T-helper 1 cell treated with Interleukin-12 subunit alpha and Interleukin-12 subunit beta and Interleukin-4 antibody, amounts not matched to agents 30 μg/mL and 1 μg/mL, for 36 hours (primary cell): ENCODE measurements at regions not wholly inside any gene's neighbourhood (a gene's known extent, or its start where the extent isn't known, plus 50 kb on each side); places are given as distances from the start of the nearest gene placed in this dataset.
A peak's percentile ranks its signal among the peaks of the same experiment; 100 is the strongest.
"Not testable (repeated sequence)": the region's sequence is repeated elsewhere in the genome, so short reads cannot be mapped to it uniquely, and the experiment has no call there.

ENCODE experiments used
- H3K27ac Mint-ChIP-seq: one replicate; pipeline ENCODE4 v1.8.0; 2021; ENCODE audit warnings: mild to moderate bottlenecking, mixed read lengths
- H3K27me3 Mint-ChIP-seq: one replicate; pipeline ENCODE4 v1.8.0; 2021; ENCODE audit warnings: low read depth, mixed read lengths
- H3K36me3 Mint-ChIP-seq: one replicate; pipeline ENCODE4 v1.8.0; 2021; ENCODE audit warnings: low read depth, mixed read lengths
- H3K4me1 Mint-ChIP-seq: one replicate; pipeline ENCODE4 v1.8.0; 2021; ENCODE audit warnings: low read depth, mixed read lengths
- H3K4me3 Mint-ChIP-seq: one replicate; pipeline ENCODE4 v1.8.0; 2021; ENCODE audit warnings: mild to moderate bottlenecking, moderate library complexity, mixed read lengths
- H3K9me3 Mint-ChIP-seq: one replicate; pipeline ENCODE4 v1.8.0; 2021; ENCODE audit warnings: mixed read lengths

- H3K27me3 Mint-ChIP-seq, H3K36me3 Mint-ChIP-seq, H3K4me3 Mint-ChIP-seq, H3K9me3 Mint-ChIP-seq: not testable (repeated sequence)
- peak overlapping the region; percentile 49 for H3K27ac Mint-ChIP-seq
- H3K4me1 Mint-ChIP-seq: peaks cover 24% of the 10 kb centered on the region
Measured at GRCh38 chr16:29147710-29148109, 162.9 kb downstream of the LAT start.

GRCh38 chr16:29146808-29147643 lies 162.2 kb downstream of the LAT start:
- H3K4me3 Mint-ChIP-seq, H3K36me3 Mint-ChIP-seq, H3K9me3 Mint-ChIP-seq, H3K27ac Mint-ChIP-seq, H3K27me3 Mint-ChIP-seq: not testable (repeated sequence)
- peaks cover 24% of the 10 kb centered on the region for H3K4me1 Mint-ChIP-seq

- peaks cover 24% of the 10 kb centered on the region for H3K4me1 Mint-ChIP-seq
- no peaks in the 10 kb centered on the region for H3K27me3 Mint-ChIP-seq
- no peaks in the 10 kb centered on the region for H3K9me3 Mint-ChIP-seq
- no peaks in the 10 kb centered on the region for H3K36me3 Mint-ChIP-seq
- no peak overlapping the region for H3K4me3 Mint-ChIP-seq
- no peak overlapping the region for H3K27ac Mint-ChIP-seq
Measured at GRCh38 chr16:29146266-29146665, 161.4 kb downstream of the LAT start.

GRCh38 chr16:29145486-29146225 lies 160.8 kb downstream of the LAT start:
- H3K27me3 Mint-ChIP-seq, H3K9me3 Mint-ChIP-seq, H3K36me3 Mint-ChIP-seq, H3K4me3 Mint-ChIP-seq, H3K27ac Mint-ChIP-seq: not testable (repeated sequence)
- H3K4me1 Mint-ChIP-seq: peaks cover 24% of the 10 kb centered on the region

GRCh38 chr16:29145086-29145485 lies 160.2 kb downstream of the LAT start:
- not testable (repeated sequence) for H3K4me3 Mint-ChIP-seq, H3K27ac Mint-ChIP-seq, H3K27me3 Mint-ChIP-seq, H3K9me3 Mint-ChIP-seq, H3K36me3 Mint-ChIP-seq
- peaks cover 20% of the 10 kb centered on the region for H3K4me1 Mint-ChIP-seq

GRCh38 chr16:29144669-29145062 lies 159.8 kb downstream of the LAT start:
- not testable (repeated sequence) for H3K27ac Mint-ChIP-seq, H3K27me3 Mint-ChIP-seq, H3K36me3 Mint-ChIP-seq, H3K4me3 Mint-ChIP-seq, H3K9me3 Mint-ChIP-seq
- peaks cover 17% of the 10 kb centered on the region for H3K4me1 Mint-ChIP-seq

- H3K9me3 Mint-ChIP-seq, H3K4me3 Mint-ChIP-seq, H3K36me3 Mint-ChIP-seq, H3K27me3 Mint-ChIP-seq, H3K27ac Mint-ChIP-seq: not testable (repeated sequence)
- H3K4me1 Mint-ChIP-seq: peaks cover 10% of the 10 kb centered on the region
Measured at GRCh38 chr16:29143739-29144668, 159.2 kb downstream of the LAT start.

- H3K4me3 Mint-ChIP-seq, H3K36me3 Mint-ChIP-seq, H3K9me3 Mint-ChIP-seq, H3K27me3 Mint-ChIP-seq, H3K27ac Mint-ChIP-seq, H3K4me1 Mint-ChIP-seq: not testable (repeated sequence)
Measured at GRCh38 chr16:29142506-29142905, 157.7 kb downstream of the LAT start.

GRCh38 chr16:29141586-29142324 lies 156.9 kb downstream of the LAT start:
- Mint-ChIP-seq H3K4me3 (no peak overlapping the region), H3K27ac (no peak overlapping the region), H3K27me3 (no peaks in the 10 kb centered on the region)

GRCh38 chr16:29141121-29141520 lies 156.3 kb downstream of the LAT start:
- H3K9me3 Mint-ChIP-seq, H3K4me3 Mint-ChIP-seq, H3K4me1 Mint-ChIP-seq, H3K27ac Mint-ChIP-seq, H3K36me3 Mint-ChIP-seq, H3K27me3 Mint-ChIP-seq: not testable (repeated sequence)

More at GRCh38 chr16:29141586-29142324, 156.9 kb downstream of the LAT start:
- Mint-ChIP-seq H3K9me3 (no peaks in the 10 kb centered on the region), H3K4me1 (no peaks in the 10 kb centered on the region), H3K36me3 (no peaks in the 10 kb centered on the region)

- H3K36me3 Mint-ChIP-seq, H3K9me3 Mint-ChIP-seq, H3K4me3 Mint-ChIP-seq, H3K4me1 Mint-ChIP-seq, H3K27me3 Mint-ChIP-seq, H3K27ac Mint-ChIP-seq: not testable (repeated sequence)
Measured at GRCh38 chr16:29139901-29140855, 155.3 kb downstream of the LAT start.

GRCh38 chr16:29139261-29139802 lies 154.5 kb downstream of the LAT start:
- H3K4me1 Mint-ChIP-seq: no peaks in the 10 kb centered on the region
- no peaks in the 10 kb centered on the region for H3K27me3 Mint-ChIP-seq
- H3K4me3 Mint-ChIP-seq: no peak overlapping the region
- no peaks in the 10 kb centered on the region for H3K36me3 Mint-ChIP-seq
- no peaks in the 10 kb centered on the region for H3K9me3 Mint-ChIP-seq
- H3K27ac Mint-ChIP-seq: no peak overlapping the region

GRCh38 chr16:29138698-29139097 lies 153.8 kb downstream of the LAT start:
- H3K36me3 Mint-ChIP-seq, H3K27ac Mint-ChIP-seq, H3K9me3 Mint-ChIP-seq, H3K4me1 Mint-ChIP-seq, H3K4me3 Mint-ChIP-seq, H3K27me3 Mint-ChIP-seq: not testable (repeated sequence)
